Astrocyte of the spinal cord (primary cell): ENCODE measurements at regions not wholly inside any gene's neighbourhood (a gene's known extent, or its start where the extent isn't known, plus 50 kb on each side); places are given as distances from the start of the nearest gene placed in this dataset.

Source experiments
- DNase-seq: peaks from one replicate; pipeline ENCODE4 v3.0.0; 2011; ENCODE audit warnings: low read depth, low spot score
- H3K4me3 ChIP-seq: 2 replicates; pipeline ENCODE4 v1.5.1; 2011; ENCODE audit warnings: low read depth, mild to moderate bottlenecking, low read length, moderate library complexity
- in situ Hi-C: cut with HindIII; loops from 2 replicates; pipeline ENCODE4 v1.10.0; 2017; ENCODE audit warnings: low sequenced_read_pairs
- TF ChIP-seq, protein P1 (sequence below): IDR thresholded peaks from 2 replicates; pipeline ENCODE4 v1.5.1; 2012; ENCODE audit warnings: low read depth, mild to moderate bottlenecking, low read length, inconsistent platforms

DNA sequence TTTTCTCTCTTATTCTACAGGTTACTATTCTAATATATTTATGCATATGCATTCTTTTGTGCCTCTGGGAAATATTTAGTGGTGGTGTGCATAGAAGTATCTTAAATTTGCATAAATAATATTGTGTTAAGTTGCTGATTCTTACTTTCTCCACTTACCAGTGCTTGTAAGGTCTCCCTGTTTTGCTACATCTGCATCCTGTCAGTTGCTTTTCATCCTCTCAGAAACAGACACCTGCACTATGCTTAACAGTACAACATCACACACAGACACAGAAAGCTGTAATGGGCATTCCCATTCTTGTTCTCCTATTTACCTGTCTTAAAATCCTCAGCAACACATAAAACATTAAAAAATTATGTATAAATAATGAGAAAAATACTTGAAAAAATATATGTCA, 713.3 kb upstream of the RGMB start:
- TF ChIP-seq, protein P1, sequence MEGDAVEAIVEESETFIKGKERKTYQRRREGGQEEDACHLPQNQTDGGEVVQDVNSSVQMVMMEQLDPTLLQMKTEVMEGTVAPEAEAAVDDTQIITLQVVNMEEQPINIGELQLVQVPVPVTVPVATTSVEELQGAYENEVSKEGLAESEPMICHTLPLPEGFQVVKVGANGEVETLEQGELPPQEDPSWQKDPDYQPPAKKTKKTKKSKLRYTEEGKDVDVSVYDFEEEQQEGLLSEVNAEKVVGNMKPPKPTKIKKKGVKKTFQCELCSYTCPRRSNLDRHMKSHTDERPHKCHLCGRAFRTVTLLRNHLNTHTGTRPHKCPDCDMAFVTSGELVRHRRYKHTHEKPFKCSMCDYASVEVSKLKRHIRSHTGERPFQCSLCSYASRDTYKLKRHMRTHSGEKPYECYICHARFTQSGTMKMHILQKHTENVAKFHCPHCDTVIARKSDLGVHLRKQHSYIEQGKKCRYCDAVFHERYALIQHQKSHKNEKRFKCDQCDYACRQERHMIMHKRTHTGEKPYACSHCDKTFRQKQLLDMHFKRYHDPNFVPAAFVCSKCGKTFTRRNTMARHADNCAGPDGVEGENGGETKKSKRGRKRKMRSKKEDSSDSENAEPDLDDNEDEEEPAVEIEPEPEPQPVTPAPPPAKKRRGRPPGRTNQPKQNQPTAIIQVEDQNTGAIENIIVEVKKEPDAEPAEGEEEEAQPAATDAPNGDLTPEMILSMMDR = no peak
- DNase-seq = no peak
- in situ Hi-C loops = no loop called here
- H3K4me3 ChIP-seq = no peak overlapping the region

DNA sequence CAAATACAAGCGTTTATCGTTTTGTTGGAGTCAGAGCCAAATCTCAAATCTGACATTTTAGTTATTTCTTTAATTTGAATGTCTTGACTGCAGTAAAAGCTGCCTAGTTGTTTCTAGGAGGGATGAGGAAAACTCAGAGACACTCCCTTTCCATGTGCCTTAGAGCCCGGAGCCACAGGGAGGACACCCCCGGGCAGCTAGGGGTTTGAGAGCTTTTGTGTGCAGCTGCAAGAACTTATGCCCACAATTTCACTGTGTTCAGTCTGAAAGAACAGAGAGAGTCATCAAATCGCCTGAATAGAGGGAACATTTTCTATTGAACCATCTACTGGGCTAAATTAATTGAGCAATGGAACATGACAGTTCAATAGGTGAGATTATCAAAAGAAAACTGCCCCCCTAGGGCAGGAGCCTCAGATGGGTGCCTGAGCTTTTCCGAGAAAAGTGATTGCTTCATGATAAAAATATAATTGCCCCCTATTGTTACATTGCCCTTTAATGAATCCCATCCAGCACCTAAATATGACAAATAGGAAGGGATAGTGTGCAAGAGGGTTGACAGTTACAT, 709.3 kb upstream of the RGMB start:
- TF ChIP-seq, protein P1 = no peak
- in situ Hi-C loops = no loop called here
- DNase-seq = no peak
- no peak overlapping the region for H3K4me3 ChIP-seq

DNA sequence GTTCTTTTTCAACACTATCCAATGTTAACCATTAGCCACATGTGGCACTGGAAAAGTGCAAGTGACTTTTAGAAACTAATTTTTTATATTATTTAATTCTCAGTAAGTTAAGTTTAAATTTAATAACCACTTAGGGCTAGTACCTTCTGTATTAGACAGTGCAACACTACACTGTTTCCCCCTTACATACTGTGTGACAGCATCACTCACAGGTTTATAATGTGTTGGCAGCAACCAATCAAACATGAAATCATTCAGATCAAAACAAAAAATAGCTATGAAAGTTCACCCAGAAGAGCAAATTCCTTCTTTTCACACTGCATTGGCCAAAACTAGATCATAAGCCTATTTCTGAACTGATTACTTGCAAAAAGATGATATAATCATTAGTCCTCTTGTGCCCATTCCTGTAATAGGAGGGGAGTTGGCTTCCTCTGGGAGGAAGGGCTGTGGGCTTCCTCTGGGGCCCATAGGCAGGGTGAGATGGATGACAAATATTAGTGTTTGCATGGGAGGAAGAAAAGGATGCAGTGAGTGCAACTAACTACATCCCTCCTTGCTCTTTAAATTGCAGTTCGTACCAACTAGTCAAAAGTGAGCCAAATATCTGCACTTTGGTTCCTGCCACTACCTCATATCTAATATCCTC, 708.1 kb upstream of the RGMB start:
- TF ChIP-seq, protein P1 = no peak
- DNase-seq = peak; percentile 28
- in situ Hi-C loops = no loop called here

DNA sequence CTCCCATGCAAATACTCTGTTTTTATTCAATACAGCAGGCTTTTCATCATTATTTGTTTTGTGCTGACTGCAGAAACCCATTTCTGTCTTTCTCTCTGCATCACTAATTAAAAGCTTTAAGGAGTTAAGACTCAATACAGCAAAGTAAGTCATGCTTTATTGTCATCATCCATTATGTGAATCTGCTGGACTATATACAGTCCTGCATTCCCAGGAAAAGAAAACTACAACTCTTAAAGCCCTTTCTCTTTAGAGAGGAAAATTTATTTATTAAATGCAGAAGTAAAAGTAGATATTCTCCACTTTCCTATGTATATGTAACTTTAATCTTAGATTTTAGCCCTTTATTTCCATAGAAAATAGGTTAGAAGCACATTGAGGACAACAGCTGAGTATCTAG, 706.6 kb upstream of the RGMB start:
- no peak overlapping the region for H3K4me3 ChIP-seq
- TF ChIP-seq, protein P1 = no peak
- DNase-seq = peak; percentile 13
- in situ Hi-C loops = no loop called here

More for the DNA sequence above, 708.1 kb upstream of the RGMB start:
- H3K4me3 ChIP-seq = no peak overlapping the region

DNA sequence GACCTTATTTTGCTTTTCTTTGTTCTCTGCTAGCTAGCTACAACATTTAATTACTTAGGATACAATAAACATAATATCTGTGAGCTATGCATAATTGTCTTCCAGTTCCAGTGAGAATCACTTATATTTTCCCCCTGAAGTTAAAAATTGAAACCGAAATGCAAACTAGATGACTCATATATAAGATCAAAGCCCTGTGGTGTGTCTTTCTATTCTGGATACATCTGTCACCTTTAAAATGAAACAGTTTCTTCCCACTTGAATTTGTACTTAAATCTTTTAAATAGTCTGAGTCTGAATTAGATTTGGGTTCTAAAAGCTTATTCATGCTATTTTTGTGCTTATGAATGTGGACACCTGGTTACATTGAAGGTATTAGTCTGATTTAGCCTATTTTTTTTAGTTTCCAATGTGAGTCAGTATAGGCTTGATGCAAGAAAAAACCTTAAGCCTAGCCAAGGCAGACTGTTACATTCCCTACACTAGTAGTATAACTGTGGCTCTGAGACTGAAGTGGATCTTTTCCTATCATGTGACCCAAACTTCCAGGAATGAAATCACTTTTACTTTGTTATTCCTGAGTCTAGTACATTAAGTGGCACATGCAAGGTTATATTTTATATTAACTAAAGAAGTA, 703.5 kb upstream of the RGMB start:
- DNase-seq = peak; percentile 20
- no peak overlapping the region for H3K4me3 ChIP-seq
- TF ChIP-seq, protein P1 = no peak
- in situ Hi-C loops = no loop called here

DNA sequence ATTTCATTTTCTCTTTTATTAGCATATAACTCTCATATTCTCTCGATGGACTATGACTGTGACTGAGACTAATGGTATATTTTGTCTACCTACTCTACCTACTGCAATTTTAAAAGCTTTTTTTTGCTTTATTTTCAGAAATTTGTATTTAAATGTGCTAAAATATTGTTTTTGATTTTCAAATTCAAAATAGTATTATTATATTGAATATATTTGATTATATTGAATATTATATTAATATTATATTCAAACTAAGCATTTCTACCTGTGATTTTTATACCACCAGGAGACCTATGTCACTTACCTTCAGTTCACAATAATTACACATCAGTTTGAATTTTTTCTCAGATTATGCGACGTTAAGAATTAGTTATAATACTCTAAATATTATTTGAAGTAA, 700.5 kb upstream of the RGMB start:
- TF ChIP-seq, protein P1 = no peak
- no peak for DNase-seq
- in situ Hi-C loops = no loop called here
- no peak overlapping the region for H3K4me3 ChIP-seq
